Large intestine (tissue), 3 donors: ENCODE measurements at regions not wholly inside any gene's neighbourhood (a gene's known extent, or its start where the extent isn't known, plus 50 kb on each side); places are given as distances from the start of the nearest gene placed in this dataset.

ENCODE experiments used
- DNase-seq, 2 donors: peaks; one replicate each; pipeline versions ENCODE4 v3.0.0 to v3.0.0-alpha.2; 2013
- H3K27ac ChIP-seq: one replicate; pipeline ENCODE4 v1.5.1; 2013; ENCODE audit warnings: low read length
- H3K27me3 ChIP-seq: 2 replicates; pipeline ENCODE4 v1.6.1; 2013; ENCODE audit warnings: low read length; ENCODE audit not compliant: control insufficient read depth, insufficient read depth
- H3K36me3 ChIP-seq: 2 replicates; pipeline ENCODE4 v1.6.1; 2013; ENCODE audit warnings: low read length; ENCODE audit not compliant: control insufficient read depth, insufficient read depth
- H3K4me1 ChIP-seq: one replicate; pipeline ENCODE4 v1.6.1; 2013; ENCODE audit warnings: low read length; ENCODE audit not compliant: control insufficient read depth, insufficient read depth
- H3K4me3 ChIP-seq: one replicate; pipeline ENCODE4 v1.5.1; 2013; ENCODE audit warnings: low read length
- H3K9me3 ChIP-seq: one replicate; pipeline ENCODE4 v1.6.1; 2013; ENCODE audit warnings: mild to moderate bottlenecking, low read depth, low read length, moderate library complexity; ENCODE audit not compliant: control insufficient read depth
- WGBS: methylation state at CpG from one replicate; pipeline ENCODE4 v1.1.5; 2013; ENCODE audit warnings: low lambda C conversion rate; ENCODE audit not compliant: insufficient coverage; 5-methylcytosine and 5-hydroxymethylcytosine counted together

GRCh38 chr2:236508466-236508865 lies 61.2 kb upstream of the ACKR3 start:
- H3K27ac ChIP-seq: peak overlapping the region; percentile 18
- 58% methylated on average over 4 of the region's 5 CpGs for WGBS

GRCh38 chr2:236510034-236510433 lies 59.6 kb upstream of the ACKR3 start:
- Histone ChIP-seq H3K9me3 (no peaks in the 10 kb centered on the region), H3K4me3 (no peak overlapping the region), H3K36me3 (no peaks in the 10 kb centered on the region), H3K4me1 (peaks cover 14% of the 10 kb centered on the region), H3K27me3 (no peaks in the 10 kb centered on the region), H3K27ac (no peak overlapping the region)
- no CpG with 5 or more reads among the region's 2 CpGs for WGBS
- no peak for DNase-seq

More at GRCh38 chr2:236508466-236508865, 61.2 kb upstream of the ACKR3 start:
- Histone ChIP-seq H3K36me3 (no peaks in the 10 kb centered on the region), H3K4me1 (peaks cover 7% of the 10 kb centered on the region), H3K4me3 (no peak overlapping the region), H3K9me3 (no peaks in the 10 kb centered on the region), H3K27me3 (no peaks in the 10 kb centered on the region)
- peak in 1 of 2 donors; percentile 54 for DNase-seq

GRCh38 chr2:236511266-236511665 lies 58.4 kb upstream of the ACKR3 start:
- Histone ChIP-seq H3K27ac (no peak overlapping the region), H3K9me3 (no peaks in the 10 kb centered on the region), H3K4me3 (no peak overlapping the region), H3K4me1 (peaks cover 14% of the 10 kb centered on the region), H3K36me3 (no peaks in the 10 kb centered on the region), H3K27me3 (no peaks in the 10 kb centered on the region)
- DNase-seq: no peak
- WGBS: 100% methylated on average over 1 of the region's 5 CpGs

GRCh38 chr2:236512267-236512666 lies 57.4 kb upstream of the ACKR3 start:
- DNase-seq: no peak
- Histone ChIP-seq H3K27me3 (no peaks in the 10 kb centered on the region), H3K4me3 (no peak overlapping the region), H3K27ac (no peak overlapping the region), H3K9me3 (no peaks in the 10 kb centered on the region), H3K36me3 (no peaks in the 10 kb centered on the region), H3K4me1 (peaks cover 14% of the 10 kb centered on the region)
- no CpG with 5 or more reads among the region's 5 CpGs for WGBS

- Histone ChIP-seq H3K4me1 (peaks cover 14% of the 10 kb centered on the region), H3K36me3 (no peaks in the 10 kb centered on the region), H3K27ac (peak overlapping the region; percentile 51), H3K27me3 (no peaks in the 10 kb centered on the region), H3K4me3 (no peak overlapping the region), H3K9me3 (no peaks in the 10 kb centered on the region)
- 40% methylated on average over 1 of the region's 7 CpGs for WGBS
- DNase-seq: peak; percentile 43 to 61
Measured at GRCh38 chr2:236512902-236513435, 56.7 kb upstream of the ACKR3 start.

GRCh38 chr2:236513956-236514355 lies 55.7 kb upstream of the ACKR3 start:
- H3K4me3 ChIP-seq: no peak overlapping the region
- no peaks in the 10 kb centered on the region for H3K27me3 ChIP-seq
- no peaks in the 10 kb centered on the region for H3K9me3 ChIP-seq
- peak overlapping the region; percentile 51 for H3K27ac ChIP-seq
- H3K4me1 ChIP-seq: peaks cover 14% of the 10 kb centered on the region
- DNase-seq: peak in 1 of 2 donors; percentile 61
- WGBS: 20% methylated on average over 1 of the region's 8 CpGs
- H3K36me3 ChIP-seq: no peaks in the 10 kb centered on the region

GRCh38 chr2:236516708-236517107 lies 52.9 kb upstream of the ACKR3 start:
- Histone ChIP-seq H3K36me3 (no peaks in the 10 kb centered on the region), H3K9me3 (no peaks in the 10 kb centered on the region), H3K4me1 (peaks cover 14% of the 10 kb centered on the region), H3K27ac (no peak overlapping the region), H3K27me3 (no peaks in the 10 kb centered on the region), H3K4me3 (no peak overlapping the region)
- WGBS: 100% methylated on average over 3 of the region's 6 CpGs
- no peak for DNase-seq

GRCh38 chr2:236517251-236518031 lies 52.2 kb upstream of the ACKR3 start:
- Histone ChIP-seq H3K27ac (no peak overlapping the region), H3K27me3 (no peaks in the 10 kb centered on the region), H3K36me3 (no peaks in the 10 kb centered on the region), H3K9me3 (no peaks in the 10 kb centered on the region), H3K4me1 (peaks cover 14% of the 10 kb centered on the region), H3K4me3 (no peak overlapping the region)
- WGBS: 83% methylated on average over 1 of the region's 11 CpGs
- no peak for DNase-seq
